ELF-1 (cell line): ENCODE measurements at regions not wholly inside any gene's neighbourhood (a gene's known extent, or its start where the extent isn't known, plus 50 kb on each side); places are given as distances from the start of the nearest gene placed in this dataset.

ENCODE experiments used
- DNase-seq: peaks from one replicate; pipeline ENCODE4 v3.0.0-alpha.2; 2016; ENCODE audit warnings: low read depth, low spot score

- DNase-seq = no peak
Measured at GRCh38 chr1:191971447-191971846, 186.8 kb upstream of the RGS18 start.

- DNase-seq = no peak
Measured at GRCh38 chr1:191974004-191974403, 184.3 kb upstream of the RGS18 start.

GRCh38 chr1:191977874-191978506 is 180.3 kb upstream of the RGS18 start:
- no peak for DNase-seq

- DNase-seq = no peak
Measured at GRCh38 chr1:191984856-191985255, 173.4 kb upstream of the RGS18 start.

- no peak for DNase-seq
Measured at GRCh38 chr1:191992118-191992517, 166.1 kb upstream of the RGS18 start.

- no peak for DNase-seq
Measured at GRCh38 chr1:191993549-191993948, 164.7 kb upstream of the RGS18 start.

GRCh38 chr1:192002063-192002462 is 156.2 kb upstream of the RGS18 start:
- DNase-seq = no peak

- DNase-seq = no peak
Measured at GRCh38 chr1:192003295-192004077, 154.8 kb upstream of the RGS18 start.

- no peak for DNase-seq
Measured at GRCh38 chr1:192005976-192006375, 152.3 kb upstream of the RGS18 start.

- DNase-seq = no peak
Measured at GRCh38 chr1:192008281-192008825, 149.9 kb upstream of the RGS18 start.

- DNase-seq = no peak
Measured at GRCh38 chr1:192010406-192010805, 147.9 kb upstream of the RGS18 start.

GRCh38 chr1:192011525-192011924 is 146.7 kb upstream of the RGS18 start:
- no peak for DNase-seq

- no peak for DNase-seq
Measured at GRCh38 chr1:192022827-192023226, 135.4 kb upstream of the RGS18 start.

GRCh38 chr1:192024881-192025280 is 133.4 kb upstream of the RGS18 start:
- DNase-seq = no peak

- no peak for DNase-seq
Measured at GRCh38 chr1:192038567-192038966, 119.7 kb upstream of the RGS18 start.

GRCh38 chr1:192045131-192045530 is 113.1 kb upstream of the RGS18 start:
- DNase-seq = no peak

- DNase-seq = no peak
Measured at GRCh38 chr1:192053531-192053971, 104.7 kb upstream of the RGS18 start.

GRCh38 chr1:192057766-192058165 is 100.5 kb upstream of the RGS18 start:
- DNase-seq = no peak

GRCh38 chr1:192059407-192059806 is 98.9 kb upstream of the RGS18 start:
- DNase-seq = no peak

- no peak for DNase-seq
Measured at GRCh38 chr1:192061556-192061955, 96.7 kb upstream of the RGS18 start.

GRCh38 chr1:192065087-192065486 is 93.2 kb upstream of the RGS18 start:
- no peak for DNase-seq

- DNase-seq = no peak
Measured at GRCh38 chr1:192066202-192066601, 92.1 kb upstream of the RGS18 start.

GRCh38 chr1:192067360-192067759 is 90.9 kb upstream of the RGS18 start:
- no peak for DNase-seq
